HUDEP-2 (cell line): ENCODE measurements at regions not wholly inside any gene's neighbourhood (a gene's known extent, or its start where the extent isn't known, plus 50 kb on each side); places are given as distances from the start of the nearest gene placed in this dataset.
"Not testable (repeated sequence)": the region's sequence is repeated elsewhere in the genome, so short reads cannot be mapped to it uniquely, and the experiment has no call there.

Source experiments
- DNase-seq, 76 experiments: peaks; one replicate each; lab custom pipeline; 2025; ENCODE audit not compliant: unreplicated experiment in 76 of 76; lab: John Stamatoyannopoulos, UW

GRCh38 chr6:49001856-49002541 lies 461.1 kb downstream of the MMUT start:
- no peak for DNase-seq

GRCh38 chr6:48998574-48998973 lies 464.5 kb downstream of the MMUT start:
- no peak for DNase-seq

- no peak for DNase-seq
These were observed 466.5 kb downstream of the MMUT start for GRCh38 chr6:48996461-48997119.

- peak in 4 of 76 experiments; percentile 3 to 11 (median 6) for DNase-seq
These were observed 468.2 kb downstream of the MMUT start for GRCh38 chr6:48994811-48995210.

GRCh38 chr6:48990739-48991138 lies 472.3 kb downstream of the MMUT start:
- DNase-seq = no peak

- DNase-seq = no peak
These were observed 476.2 kb downstream of the MMUT start for GRCh38 chr6:48986845-48987244.

GRCh38 chr6:48986105-48986504 lies 476.9 kb downstream of the MMUT start:
- DNase-seq = no peak

- no peak for DNase-seq
These were observed 478.0 kb downstream of the MMUT start for GRCh38 chr6:48985025-48985424.

- not testable (repeated sequence) for DNase-seq
These were observed 479.1 kb downstream of the MMUT start for GRCh38 chr6:48983968-48984367.

- no peak for DNase-seq
These were observed 479.7 kb downstream of the MMUT start for GRCh38 chr6:48983377-48983776.

- no peak for DNase-seq
These were observed 483.2 kb downstream of the MMUT start for GRCh38 chr6:48979806-48980205.

GRCh38 chr6:48979085-48979484 lies 484.0 kb downstream of the MMUT start:
- no peak for DNase-seq

- no peak for DNase-seq
These were observed 485.0 kb downstream of the MMUT start for GRCh38 chr6:48978016-48978415.

- no peak for DNase-seq
These were observed 485.5 kb downstream of the MMUT start for GRCh38 chr6:48977573-48977972.

- no peak for DNase-seq
These were observed 489.6 kb downstream of the MMUT start for GRCh38 chr6:48973491-48973890.

GRCh38 chr6:48961781-48962415 lies 501.2 kb downstream of the MMUT start:
- no peak for DNase-seq

GRCh38 chr6:48959251-48960060 lies 503.6 kb downstream of the MMUT start:
- DNase-seq = no peak

- no peak for DNase-seq
These were observed 505.3 kb downstream of the MMUT start for GRCh38 chr6:48957781-48958180.

GRCh38 chr6:48951917-48952316 lies 511.1 kb downstream of the MMUT start:
- DNase-seq = no peak

GRCh38 chr6:48944276-48944675 lies 518.8 kb downstream of the MMUT start:
- not testable (repeated sequence) for DNase-seq

- no peak for DNase-seq
These were observed 529.9 kb downstream of the MMUT start for GRCh38 chr6:48933136-48933535.
